ENCODE measurements at regions not wholly inside any gene's neighbourhood (a gene's known extent, or its start where the extent isn't known, plus 50 kb on each side); places are given as distances from the start of the nearest gene placed in this dataset.

- DNase-seq, result no peak
- Histone ChIP-seq H3K27me3 (ENCODE audit: insufficient read depth) (no peaks in the 10 kb centered on the region), H3K36me3 (replicated peaks in 1 of 2; ENCODE audit: control insufficient read depth in 1 of 2, insufficient read depth in 2 of 2, low read length in 1 of 2) (no peaks in the 10 kb centered on the region), H3K79me2 (ENCODE audit: insufficient read depth) (no peaks in the 10 kb centered on the region), H3K9ac (no peak overlapping the region), H3F3A (replicated peaks; ENCODE audit: insufficient read depth) (no peaks in the 10 kb centered on the region), H4K20me1 (ENCODE audit: insufficient read depth) (no peaks in the 10 kb centered on the region), H3K9me2 (no peaks in the 10 kb centered on the region), H3K9me3 (no peaks in the 10 kb centered on the region), H2AFZ (ENCODE audit: low read depth) (no peak overlapping the region), H3K27ac (ENCODE audit: low read depth in 2 of 2, low read length in 1 of 2) (no peak overlapping the region), H3K4me3 (ENCODE audit: low read depth in 2 of 2, low read length in 1 of 2) (no peak overlapping the region), H3K4me2 (no peak overlapping the region), H3K4me1 (ENCODE audit: control insufficient read depth in 1 of 2, insufficient read depth in 2 of 2, low read depth in 1 of 2, low read length in 1 of 2) (no peaks in the 10 kb centered on the region)
- WGBS (ENCODE audit: low lambda C conversion rate), result 65% methylated on average over 5 of the region's 6 CpGs
- no peak for TF ChIP-seq CHD2 (IDR thresholded peaks at IDR 0.05; ENCODE audit: low read length, partially characterized antibody)
- no peak for TF ChIP-seq TCF12 (IDR thresholded peaks at IDR 0.05)
- CTCF ChIA-PET, result interaction anchor here (0.9 to 1.2 kb wide), 4 partner anchors 9 to 267 kb away, joined by 3 to 5 read pairs (median 4); no protein-coding TSS in a partner anchor
- POLR2A ChIA-PET, result no interaction called here
Observed at GRCh38 chr1:116218922-116219321, 107.7 kb downstream of the MAB21L3 start.

GRCh38 chr1:116219651-116220434 lies 108.6 kb downstream of the MAB21L3 start:
- Histone ChIP-seq H3K4me2 (no peak overlapping the region), H3F3A (replicated peaks; ENCODE audit: insufficient read depth) (no peaks in the 10 kb centered on the region), H3K4me1 (ENCODE audit: control insufficient read depth in 1 of 2, insufficient read depth in 2 of 2, low read depth in 1 of 2, low read length in 1 of 2) (peaks cover 0 to 4% of the 10 kb centered on the region in 2 experiments; a peak in 1 of 4 replicates), H3K27ac (ENCODE audit: low read depth in 2 of 2, low read length in 1 of 2) (no peak overlapping the region), H3K9ac (no peak overlapping the region), H3K36me3 (replicated peaks in 1 of 2; ENCODE audit: control insufficient read depth in 1 of 2, insufficient read depth in 2 of 2, low read length in 1 of 2) (no peaks in the 10 kb centered on the region), H3K9me3 (no peaks in the 10 kb centered on the region), H3K4me3 (ENCODE audit: low read depth in 2 of 2, low read length in 1 of 2) (no peak overlapping the region), H3K79me2 (ENCODE audit: insufficient read depth) (no peaks in the 10 kb centered on the region), H2AFZ (ENCODE audit: low read depth) (no peak overlapping the region), H3K27me3 (ENCODE audit: insufficient read depth) (no peaks in the 10 kb centered on the region), H4K20me1 (ENCODE audit: insufficient read depth) (no peaks in the 10 kb centered on the region), H3K9me2 (no peaks in the 10 kb centered on the region)
- no peak for TF ChIP-seq POLR2AphosphoS5 (IDR thresholded peaks at IDR 0.05; ENCODE audit: low read depth, low read length)
- no peak for DNase-seq
- WGBS (ENCODE audit: low lambda C conversion rate), result 38% methylated on average over 5 of the region's 5 CpGs
- ChIA-PET CTCF (interaction anchor here (1.0 to 1.2 kb wide), 2 partner anchors 36 to 81 kb away, joined by 3 to 5 read pairs; no protein-coding TSS in a partner anchor), POLR2A (no interaction called here)

- no peak overlapping the region for H3K27ac ChIP-seq (ENCODE audit: low read depth in 2 of 2, low read length in 1 of 2)
- CTCF ChIA-PET, result interaction anchor here (1.7 kb wide), 1 partner anchor 85 kb away, joined by 6 read pairs; no protein-coding TSS in a partner anchor
Observed at GRCh38 chr1:116224111-116224510, 112.9 kb downstream of the MAB21L3 start.

GRCh38 chr1:116224561-116224960 lies 113.4 kb downstream of the MAB21L3 start:
- DNase-seq, result no peak
- WGBS (ENCODE audit: low lambda C conversion rate), result 17% methylated on average over 3 of the region's 4 CpGs
- H3K27ac ChIP-seq (ENCODE audit: low read depth in 2 of 2, low read length in 1 of 2), result no peak overlapping the region
- no peaks in the 10 kb centered on the region for H4K20me1 ChIP-seq (ENCODE audit: insufficient read depth)
- no peak overlapping the region for H2AFZ ChIP-seq (ENCODE audit: low read depth)
- no peaks in the 10 kb centered on the region for H3K27me3 ChIP-seq (ENCODE audit: insufficient read depth)
- H3K79me2 ChIP-seq (ENCODE audit: insufficient read depth), result no peaks in the 10 kb centered on the region
- H3K4me2 ChIP-seq, result no peak overlapping the region
- H3K9me3 ChIP-seq, result no peaks in the 10 kb centered on the region
- H3K4me1 ChIP-seq (ENCODE audit: control insufficient read depth in 1 of 2, insufficient read depth in 2 of 2, low read depth in 1 of 2, low read length in 1 of 2), result peaks cover 0 to 5% of the 10 kb centered on the region in 2 experiments; a peak in 1 of 4 replicates
- no peaks in the 10 kb centered on the region for H3K9me2 ChIP-seq
- no peak overlapping the region for H3K4me3 ChIP-seq (ENCODE audit: low read depth in 2 of 2, low read length in 1 of 2)
- H3F3A ChIP-seq (replicated peaks; ENCODE audit: insufficient read depth), result no peaks in the 10 kb centered on the region
- H3K9ac ChIP-seq, result no peak overlapping the region
- CTCF ChIA-PET, result interaction anchor here (0.6 to 1.1 kb wide), 2 partner anchors 19 to 1072 kb away, joined by 3 to 5 read pairs; no protein-coding TSS in a partner anchor
- POLR2A ChIA-PET, result no interaction called here
- no peaks in the 10 kb centered on the region for H3K36me3 ChIP-seq (replicated peaks in 1 of 2; ENCODE audit: control insufficient read depth in 1 of 2, insufficient read depth in 2 of 2, low read length in 1 of 2)
- no peak for TF ChIP-seq JUND (IDR thresholded peaks at IDR 0.05)
- no peak for TF ChIP-seq EP300 (IDR thresholded peaks at IDR 0.05; ENCODE audit: borderline replicate concordance in 1 of 2, low read depth in 1 of 2, low read length in 1 of 2)
- TF ChIP-seq RFX5 (IDR thresholded peaks at IDR 0.05; ENCODE audit: low read length), result no peak
- TF ChIP-seq PBX3 (IDR thresholded peaks at IDR 0.05), result no peak
- no peak for TF ChIP-seq YY1 (IDR thresholded peaks at IDR 0.05; ENCODE audit: low read depth)
- TF ChIP-seq TAF1 (IDR thresholded peaks at IDR 0.05; ENCODE audit: borderline replicate concordance, low read depth, low read length), result no peak
- no peak for TF ChIP-seq TCF12 (IDR thresholded peaks at IDR 0.05)
- no peak for TF ChIP-seq RAD21 (IDR thresholded peaks at IDR 0.05; ENCODE audit: low read length)
- TF ChIP-seq USF1 (IDR thresholded peaks at IDR 0.05; ENCODE audit: borderline replicate concordance, low read depth), result no peak
- no peak for TF ChIP-seq IRF3 (IDR thresholded peaks at IDR 0.05; ENCODE audit: low read depth, low read length)

More at GRCh38 chr1:116224111-116224510, 112.9 kb downstream of the MAB21L3 start:
- no peak overlapping the region for H3K4me2 ChIP-seq
- no peaks in the 10 kb centered on the region for H3K79me2 ChIP-seq (ENCODE audit: insufficient read depth)
- no peak for DNase-seq
- 7% methylated on average over 2 of the region's 2 CpGs for WGBS (ENCODE audit: low lambda C conversion rate)
- no peaks in the 10 kb centered on the region for H4K20me1 ChIP-seq (ENCODE audit: insufficient read depth)
- H3K4me3 ChIP-seq (ENCODE audit: low read depth in 2 of 2, low read length in 1 of 2), result no peak overlapping the region
- H3K36me3 ChIP-seq (replicated peaks in 1 of 2; ENCODE audit: control insufficient read depth in 1 of 2, insufficient read depth in 2 of 2, low read length in 1 of 2), result no peaks in the 10 kb centered on the region
- POLR2A ChIA-PET, result no interaction called here
- H3K9me3 ChIP-seq, result no peaks in the 10 kb centered on the region
- no peak overlapping the region for H2AFZ ChIP-seq (ENCODE audit: low read depth)
- no peaks in the 10 kb centered on the region for H3K27me3 ChIP-seq (ENCODE audit: insufficient read depth)
- H3K9ac ChIP-seq, result no peak overlapping the region
- no peaks in the 10 kb centered on the region for H3K9me2 ChIP-seq
- no peaks in the 10 kb centered on the region for H3F3A ChIP-seq (replicated peaks; ENCODE audit: insufficient read depth)
- TF ChIP-seq FOSL2 (IDR thresholded peaks at IDR 0.05; ENCODE audit: borderline replicate concordance, low read depth) (no peak), YY1 (IDR thresholded peaks at IDR 0.05; ENCODE audit: low read depth) (no peak)
- H3K4me1 ChIP-seq (ENCODE audit: control insufficient read depth in 1 of 2, insufficient read depth in 2 of 2, low read depth in 1 of 2, low read length in 1 of 2), result peaks cover 0 to 5% of the 10 kb centered on the region in 2 experiments; a peak in 1 of 4 replicates

Data from SK-N-SH (cell line).